GM12878 (cell line): ENCODE measurements at regions not wholly inside any gene's neighbourhood (a gene's known extent, or its start where the extent isn't known, plus 50 kb on each side); places are given as distances from the start of the nearest gene placed in this dataset.

Source experiments
- ATAC-seq: fragments of 200-7000 bp; cut with Tn5 transposase; 3 replicates; pipeline ENCODE4 v1.9.1; 2020; ENCODE audit warnings: mild to moderate bottlenecking, moderate library complexity
- BruUV-seq: library from RNA; stranded (reverse); fragments of 400-500 nt; replicated peaks from 2 replicates; lab custom pipeline; 2021; lab: Mats Ljungman, UMichigan
- CTCF ChIA-PET: fragments of 300-600 bp; sonication (Branson Sonifier 250); formaldehyde crosslinking; extraction: SDS; loops from one replicate; lab custom pipeline; 2021; ENCODE audit warnings: inconsistent platforms; lab: Yijun Ruan, JAX
- POLR2A ChIA-PET: fragments of 350-600 bp; formaldehyde crosslinking; extraction: SDS; loops from one replicate; lab custom pipeline; 2021; ENCODE audit warnings: inconsistent platforms; lab: Charles Lee
- RAD21 ChIA-PET: fragments of 300-600 bp; sonication (Branson Sonifier 250); formaldehyde crosslinking; loops from one replicate; lab custom pipeline; 2023; ENCODE audit warnings: antibody characterized with exemption; ENCODE audit not compliant: unreplicated experiment; lab: Charles Lee
- SMC1A ChIA-PET: fragments of 300-600 bp; sonication (Branson Sonifier 250); formaldehyde crosslinking; loops from one replicate; lab custom pipeline; 2023; ENCODE audit not compliant: unreplicated experiment, uncharacterized antibody; lab: Charles Lee
- DNase-seq: peaks from one replicate; pipeline ENCODE4 v3.0.0-alpha.2; 2011; ENCODE audit warnings: low read depth, low spot score
- FAIRE-seq: peaks from 3 replicates; lab custom pipeline; 2011; peaks lifted over from hg19 to GRCh38; lab: Jason Lieb, UNC
- H2AFZ ChIP-seq: 2 replicates; pipeline ENCODE4 v1.6.0; 2011; ENCODE audit warnings: low read depth, low read length, control low read depth; ENCODE audit not compliant: control insufficient read depth
- H3K27ac ChIP-seq: 2 replicates; pipeline ENCODE4 v1.5.1; 2011; ENCODE audit warnings: control low read depth; ENCODE audit not compliant: control insufficient read depth, insufficient read depth
- H3K27me3 ChIP-seq, 2 experiments: replicated peaks in 1 of 2; 2 replicates each; pipeline versions ENCODE4 v1.6.0 to v1.6.1; 2011; ENCODE audit warnings: low read length in 1 of 2; ENCODE audit not compliant: control insufficient read depth in 2 of 2, insufficient read depth in 2 of 2
- H3K36me3 ChIP-seq, 2 experiments: 2 replicates each; pipeline ENCODE4 v1.5.1; 2011; ENCODE audit warnings: low read length in 1 of 2; ENCODE audit not compliant: control insufficient read depth in 2 of 2, insufficient read depth in 2 of 2
- H3K4me1 ChIP-seq: 2 replicates; pipeline ENCODE4 v1.6.1; 2011; ENCODE audit warnings: mild to moderate bottlenecking, low read length, moderate library complexity, mixed read lengths; ENCODE audit not compliant: control insufficient read depth, insufficient read depth
- H3K4me2 ChIP-seq: 2 replicates; pipeline ENCODE4 v1.6.0; 2011; ENCODE audit warnings: control low read depth; ENCODE audit not compliant: control insufficient read depth, insufficient read depth
- H3K4me3 ChIP-seq: fragments of 200-600 bp; sonication (generic); 2 replicates; pipeline ENCODE4 v1.5.1; 2016
- H3K79me2 ChIP-seq: 2 replicates; pipeline ENCODE4 v1.6.0; 2011; ENCODE audit warnings: low read length; ENCODE audit not compliant: control insufficient read depth, insufficient read depth
- H3K9ac ChIP-seq: 2 replicates; pipeline ENCODE4 v1.8.0; 2011; ENCODE audit warnings: low read length, control low read depth, mixed read lengths; ENCODE audit not compliant: control insufficient read depth, insufficient read depth
- H3K9me3 ChIP-seq: replicated peaks from 3 replicates; pipeline ENCODE4 v1.5.1; 2011; ENCODE audit warnings: mild to moderate bottlenecking, low read length; ENCODE audit not compliant: control insufficient read depth, insufficient read depth
- H4K20me1 ChIP-seq: 2 replicates; pipeline ENCODE4 v1.6.0; 2011; ENCODE audit not compliant: control insufficient read depth, insufficient read depth
- CBFB ChIP-seq: IDR thresholded peaks from 2 replicates; pipeline ENCODE4 v1.6.1; 2016; ENCODE audit warnings: antibody characterized with exemption, low read depth
- CREB1 ChIP-seq: IDR thresholded peaks from 2 replicates; pipeline ENCODE4 v1.6.1; 2012; ENCODE audit warnings: low read depth, mild to moderate bottlenecking, inconsistent platforms
- E4F1 ChIP-seq: fragments of 450-650 bp; IDR thresholded peaks from 2 replicates; pipeline ENCODE4 v1.6.1; 2018; ENCODE audit warnings: borderline replicate concordance, mild to moderate bottlenecking; ENCODE audit not compliant: partially characterized antibody
- POLR2A ChIP-seq: IDR thresholded peaks from 2 replicates; pipeline ENCODE4 v1.6.1; 2011; ENCODE audit warnings: low read depth, mild to moderate bottlenecking, low read length
- ZNF207 ChIP-seq: fragments of 450-650 bp; IDR thresholded peaks from 2 replicates; pipeline ENCODE4 v1.6.1; 2014; ENCODE audit warnings: antibody characterized with exemption, mild to moderate bottlenecking, borderline replicate concordance
- WGBS: methylation state at CpG from one replicate; pipeline ENCODE4 v1.1.6; 2016; ENCODE audit warnings: low lambda C conversion rate; ENCODE audit not compliant: insufficient replicate concordance, insufficient coverage; ENCODE audit errors: missing lambda C conversion rate; 5-methylcytosine and 5-hydroxymethylcytosine counted together
- in situ Hi-C: fragments of 300-500 bp; cut with MboI; formaldehyde crosslinking; loops from 9 replicates; pipeline ENCODE4 v1.14.3; 2018; ENCODE audit warnings: mixed read lengths
- intact Hi-C: fragments of 100-400 bp; cut with micrococcal nuclease; formaldehyde crosslinking; loops from one replicate; pipeline ENCODE4 v1.14.2; 2022; ENCODE audit not compliant: unreplicated experiment
- TF ChIP-seq, protein P1 (sequence below): fragments of 450-650 bp; IDR thresholded peaks from 2 replicates; pipeline ENCODE4 v1.6.1; 2016; ENCODE audit warnings: mild to moderate bottlenecking, moderate library complexity, borderline replicate concordance

GRCh38 chr13:34175551-34175950 is 357.6 kb downstream of the RFC3 start (continued):
- TF ChIP-seq, protein P1, sequence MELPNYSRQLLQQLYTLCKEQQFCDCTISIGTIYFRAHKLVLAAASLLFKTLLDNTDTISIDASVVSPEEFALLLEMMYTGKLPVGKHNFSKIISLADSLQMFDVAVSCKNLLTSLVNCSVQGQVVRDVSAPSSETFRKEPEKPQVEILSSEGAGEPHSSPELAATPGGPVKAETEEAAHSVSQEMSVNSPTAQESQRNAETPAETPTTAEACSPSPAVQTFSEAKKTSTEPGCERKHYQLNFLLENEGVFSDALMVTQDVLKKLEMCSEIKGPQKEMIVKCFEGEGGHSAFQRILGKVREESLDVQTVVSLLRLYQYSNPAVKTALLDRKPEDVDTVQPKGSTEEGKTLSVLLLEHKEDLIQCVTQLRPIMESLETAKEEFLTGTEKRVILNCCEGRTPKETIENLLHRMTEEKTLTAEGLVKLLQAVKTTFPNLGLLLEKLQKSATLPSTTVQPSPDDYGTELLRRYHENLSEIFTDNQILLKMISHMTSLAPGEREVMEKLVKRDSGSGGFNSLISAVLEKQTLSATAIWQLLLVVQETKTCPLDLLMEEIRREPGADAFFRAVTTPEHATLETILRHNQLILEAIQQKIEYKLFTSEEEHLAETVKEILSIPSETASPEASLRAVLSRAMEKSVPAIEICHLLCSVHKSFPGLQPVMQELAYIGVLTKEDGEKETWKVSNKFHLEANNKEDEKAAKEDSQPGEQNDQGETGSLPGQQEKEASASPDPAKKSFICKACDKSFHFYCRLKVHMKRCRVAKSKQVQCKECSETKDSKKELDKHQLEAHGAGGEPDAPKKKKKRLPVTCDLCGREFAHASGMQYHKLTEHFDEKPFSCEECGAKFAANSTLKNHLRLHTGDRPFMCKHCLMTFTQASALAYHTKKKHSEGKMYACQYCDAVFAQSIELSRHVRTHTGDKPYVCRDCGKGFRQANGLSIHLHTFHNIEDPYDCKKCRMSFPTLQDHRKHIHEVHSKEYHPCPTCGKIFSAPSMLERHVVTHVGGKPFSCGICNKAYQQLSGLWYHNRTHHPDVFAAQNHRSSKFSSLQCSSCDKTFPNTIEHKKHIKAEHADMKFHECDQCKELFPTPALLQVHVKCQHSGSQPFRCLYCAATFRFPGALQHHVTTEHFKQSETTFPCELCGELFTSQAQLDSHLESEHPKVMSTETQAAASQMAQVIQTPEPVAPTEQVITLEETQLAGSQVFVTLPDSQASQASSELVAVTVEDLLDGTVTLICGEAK: no peak
- no peak for TF ChIP-seq POLR2A
- no peak for TF ChIP-seq CBFB
- TF ChIP-seq CREB1: no peak

- ChIA-PET RAD21 (no interaction called here), CTCF (interaction anchor here (0.6 to 1.5 kb wide), 2 partner anchors 11 to 202 kb away, joined by 3 read pairs; no protein-coding TSS in a partner anchor), POLR2A (no interaction called here), SMC1A (interaction anchor here (0.8 kb wide), 1 partner anchor 634 kb away, joined by 3 read pairs; no protein-coding TSS in a partner anchor)
- H3K27ac ChIP-seq: no peak overlapping the region
- FAIRE-seq (no peak), DNase-seq (no peak), ATAC-seq (no peak)
- H3K36me3 ChIP-seq: no peaks in the 10 kb centered on the region
- H3K27me3 ChIP-seq: no peaks in the 10 kb centered on the region
- no peak overlapping the region for H3K4me3 ChIP-seq
- no peaks in the 10 kb centered on the region for H3K9me3 ChIP-seq
- H3K4me2 ChIP-seq: no peak overlapping the region
- no peaks in the 10 kb centered on the region for H4K20me1 ChIP-seq
- 61% methylated on average over 5 of the region's 5 CpGs for WGBS
- TF ChIP-seq ZNF207 (no peak), E4F1 (no peak)
- H3K4me1 ChIP-seq: no peaks in the 10 kb centered on the region
- intact Hi-C loops: no loop called here
- no peak overlapping the region for H3K9ac ChIP-seq
- BruUV-seq: no TSS peak
- in situ Hi-C loops: no loop called here
- H2AFZ ChIP-seq: no peak overlapping the region
- H3K79me2 ChIP-seq: no peaks in the 10 kb centered on the region
These were observed 358.7 kb downstream of the RFC3 start for GRCh38 chr13:34176633-34177032.
